ENCODE measurements at regions not wholly inside any gene's neighbourhood (a gene's known extent, or its start where the extent isn't known, plus 50 kb on each side); places are given as distances from the start of the nearest gene placed in this dataset.

GRCh38 chr22:47402876-47403525, 640.6 kb downstream of the TBC1D22A start:
- Histone ChIP-seq H2BK20ac (ENCODE audit: low read depth, low read length) (no peak overlapping the region), H2AK9ac (replicated peaks; ENCODE audit: low read depth, low read length, poor library complexity) (no peak overlapping the region), H3K18ac (ENCODE audit: low read depth, low read length) (no peak overlapping the region), H3K4ac (ENCODE audit: low read depth, low read length) (no peak overlapping the region), H2AK5ac (ENCODE audit: low read depth, low read length) (no peak overlapping the region), H3K36me3 (ENCODE audit: control insufficient read depth, insufficient read depth, low read length) (no peaks in the 10 kb centered on the region), H4K8ac (ENCODE audit: low read depth in 2 of 2, low read length in 2 of 2) (no peak overlapping the region), H3K4me3 (ENCODE audit: insufficient read depth, low read depth, low read length) (no peak overlapping the region), H3K23ac (ENCODE audit: low read depth, low read length) (no peak overlapping the region), H3K56ac (ENCODE audit: extremely low read depth, insufficient read depth, low read length) (no peak overlapping the region), H4K5ac (ENCODE audit: low read depth, low read length) (no peak overlapping the region), H2BK5ac (ENCODE audit: low read depth, low read length, poor library complexity, severe bottlenecking) (no peak overlapping the region), H4K91ac (ENCODE audit: insufficient read depth, low read depth, low read length) (no peak overlapping the region), H3K79me1 (ENCODE audit: low read depth in 1 of 2, low read length in 2 of 2) (no peaks in the 10 kb centered on the region), H4K20me1 (ENCODE audit: insufficient read depth, low read length) (no peaks in the 10 kb centered on the region), H2AFZ (replicated peaks; ENCODE audit: low read length, poor library complexity) (no peak overlapping the region), H3K4me2 (ENCODE audit: low read depth, low read length) (no peak overlapping the region), H3K27me3 (ENCODE audit: control insufficient read depth, insufficient read depth, low read length) (no peaks in the 10 kb centered on the region), H3K14ac (replicated peaks; ENCODE audit: low read depth, low read length) (no peak overlapping the region), H2BK15ac (ENCODE audit: low read depth, low read length) (no peak overlapping the region), H2BK120ac (ENCODE audit: low read depth, low read length) (no peak overlapping the region), H3K4me1 (ENCODE audit: control insufficient read depth, insufficient read depth, low read length) (no peaks in the 10 kb centered on the region), H3K27ac (ENCODE audit: insufficient read depth, low read length) (no peak overlapping the region), H3K9ac (ENCODE audit: low read depth, low read length) (no peak overlapping the region), H3K9me1 (ENCODE audit: insufficient read depth, low read length) (no peaks in the 10 kb centered on the region), H3K9me3 (ENCODE audit: control insufficient read depth, insufficient read depth, low read length) (peaks cover 18% of the 10 kb centered on the region)
- intact Hi-C loops (cut with micrococcal nuclease) (no loop called here), in situ Hi-C loops (cut with MboI; ENCODE audit: low sequenced_read_pairs) (no loop called here), dilution Hi-C loops (cut with HindIII; ENCODE audit: low sequenced_read_pairs, unreplicated experiment) (no loop called here)
- BruUV-seq (replicated peaks) = no TSS peak
- ATAC-seq (ENCODE audit: low read depth) (no peak), DNase-seq (no peak)
- ChIA-PET POLR2A (ENCODE audit: unreplicated experiment) (no interaction called here), CTCF (no interaction called here)
- WGBS, 2 experiments (ENCODE audit: extremely low coverage in 2 of 2, insufficient read length in 1 of 2) = 69% methylated on average over 6 of the region's 14 CpGs; no CpG with 5 or more reads in 1 of the 2 experiments
- no peak for TF ChIP-seq SMC3 (IDR thresholded peaks at IDR 0.05; ENCODE audit: low read depth, low read length)
- TF ChIP-seq CEBPB (IDR thresholded peaks at IDR 0.05; ENCODE audit: low read depth, low read length) = no peak
- no peak for TF ChIP-seq FOS (IDR thresholded peaks at IDR 0.05; ENCODE audit: low read depth, low read length)
- no peak for TF ChIP-seq CHD1 (IDR thresholded peaks at IDR 0.05; ENCODE audit: low read depth, low read length)
- TF ChIP-seq RCOR1 (IDR thresholded peaks at IDR 0.05; ENCODE audit: insufficient replicate concordance, low read length) = no peak
- no peak for TF ChIP-seq CTCF (conservative IDR thresholded peaks at IDR 0.05; ENCODE audit: low read depth, low read length)
- TF ChIP-seq MAFK (IDR thresholded peaks at IDR 0.05; ENCODE audit: low read depth, low read length) = no peak
- no peak for TF ChIP-seq MAZ (IDR thresholded peaks at IDR 0.05; ENCODE audit: borderline replicate concordance, low read depth, low read length)

Data from IMR-90 (cell line).